ENCODE measurements at regions not wholly inside any gene's neighbourhood (a gene's known extent, or its start where the extent isn't known, plus 50 kb on each side); places are given as distances from the start of the nearest gene placed in this dataset.

GRCh38 chr12:9509464-9510161 lies 98.1 kb downstream of the KLRB1 start:
- Histone ChIP-seq H3K4me2 (ENCODE audit: insufficient read depth in 1 of 2, low read depth in 2 of 2, low read length in 2 of 2) (no peak overlapping the region), H3K79me1 (ENCODE audit: low read depth, low read length) (no peaks in the 10 kb centered on the region), H2BK5ac (ENCODE audit: low read depth, low read length) (no peak overlapping the region), H3K79me2 (ENCODE audit: control insufficient read depth in 1 of 2, insufficient read depth in 2 of 2, low read length in 2 of 2) (no peaks in the 10 kb centered on the region), H3K4me3 (ENCODE audit: extremely low read depth in 1 of 4, insufficient read depth in 2 of 4, low read depth in 3 of 4, low read length in 4 of 4) (no peak overlapping the region), H3K27ac (ENCODE audit: low read depth, low read length) (no peak overlapping the region), H4K5ac (ENCODE audit: insufficient read length, low read depth, low read length) (no peak overlapping the region), H2BK15ac (ENCODE audit: low read length) (no peak overlapping the region), H3K23ac (ENCODE audit: insufficient read length) (no peak overlapping the region), H3K9ac (replicated peaks in 1 of 4; ENCODE audit: extremely low read depth in 1 of 4, low read depth in 3 of 4, low read length in 3 of 4) (no peak overlapping the region), H2BK12ac (ENCODE audit: low read depth, low read length) (no peak overlapping the region), H4K20me1 (replicated peaks in 1 of 2; ENCODE audit: control insufficient read depth in 1 of 2, insufficient read depth in 2 of 2, low read length in 2 of 2) (no peaks in the 10 kb centered on the region), H3K27me3 (replicated peaks in 1 of 4; ENCODE audit: control insufficient read depth in 3 of 4, extremely low read depth in 1 of 4, insufficient read depth in 3 of 4, low read length in 3 of 4) (no peaks in the 10 kb centered on the region), H4K91ac (replicated peaks; ENCODE audit: insufficient read length, low read length) (no peak overlapping the region), H3K4ac (replicated peaks; ENCODE audit: insufficient read length, low read depth, low read length) (no peak overlapping the region), H2AK5ac (ENCODE audit: low read depth, low read length) (no peak overlapping the region), H3K23me2 (ENCODE audit: low read depth, low read length) (no peaks in the 10 kb centered on the region), H2BK120ac (replicated peaks; ENCODE audit: low read depth, low read length) (no peak overlapping the region), H2BK20ac (ENCODE audit: low read length) (no peak overlapping the region), H3K18ac (ENCODE audit: extremely low read depth, low read length) (no peak overlapping the region), H3K36me3 (ENCODE audit: control insufficient read depth in 2 of 4, insufficient read depth in 4 of 4, low read length in 3 of 4) (no peaks in the 10 kb centered on the region), H3K9me3 (ENCODE audit: insufficient read depth in 2 of 2, low read depth in 1 of 2, low read length in 1 of 2) (no peaks in the 10 kb centered on the region), H2AFZ (ENCODE audit: low read length) (no peak overlapping the region), H4K8ac (ENCODE audit: extremely low read depth, insufficient read depth, low read length) (no peak overlapping the region), H3K14ac (ENCODE audit: insufficient read length) (no peak overlapping the region), H3K56ac (replicated peaks; ENCODE audit: insufficient read length, low read depth, low read length) (no peak overlapping the region), H3K4me1 (replicated peaks in 1 of 4; ENCODE audit: control insufficient read depth in 3 of 4, insufficient read depth in 4 of 4, low read length in 3 of 4) (no peaks in the 10 kb centered on the region)
- DNase-seq (ENCODE audit: low read depth in 1 of 2, low spot score in 2 of 2) (no peak), FAIRE-seq (no peak)
- ChIA-PET POLR2A (ENCODE audit: partially characterized antibody) (no interaction called here), CTCF (ENCODE audit: partially characterized antibody) (no interaction called here)
- no CpG with 5 or more reads among the region's 3 CpGs for WGBS, 2 experiments (ENCODE audit: extremely low coverage in 1 of 2, insufficient coverage in 1 of 2, insufficient read length in 1 of 2, insufficient replicate concordance in 2 of 2, low coverage in 1 of 2, low lambda C conversion rate in 2 of 2, missing lambda C conversion rate in 1 of 2)
- TF ChIP-seq YY1 (IDR thresholded peaks at IDR 0.05; ENCODE audit: low read depth, low read length), result no peak
- TF ChIP-seq CHD1 (IDR thresholded peaks at IDR 0.05; ENCODE audit: low read depth, low read length), result no peak
- TF ChIP-seq SIRT6 (IDR thresholded peaks at IDR 0.05; ENCODE audit: low read length), result no peak
- TF ChIP-seq ASH2L (IDR thresholded peaks at IDR 0.05; ENCODE audit: low read length), result no peak
- no peak for TF ChIP-seq EGR1 (IDR thresholded peaks at IDR 0.05; ENCODE audit: borderline replicate concordance, low read depth, low read length)
- TF ChIP-seq PHF8 (conservative IDR thresholded peaks at IDR 0.05; ENCODE audit: low read depth, low read length), result no peak
- TF ChIP-seq CBX5 (IDR thresholded peaks at IDR 0.05; ENCODE audit: low read depth, low read length), result no peak
- TF ChIP-seq TBP (IDR thresholded peaks at IDR 0.05; ENCODE audit: low read depth, low read length), result no peak
- no peak for TF ChIP-seq ZNF274 (IDR thresholded peaks at IDR 0.05; ENCODE audit: borderline replicate concordance, extremely low read depth, low read length)
- TF ChIP-seq NANOG (IDR thresholded peaks at IDR 0.05; ENCODE audit: insufficient read depth, low read depth, low read length, poor library complexity, severe bottlenecking), result no peak
- TF ChIP-seq RBBP5 (IDR thresholded peaks at IDR 0.05; ENCODE audit: borderline replicate concordance, low read depth, low read length), result no peak
- TF ChIP-seq SIN3A (conservative IDR thresholded peaks at IDR 0.05 in 1 of 2, IDR thresholded peaks at IDR 0.05 in 1 of 2; ENCODE audit: low read depth in 1 of 2, low read length in 2 of 2), result no peak
- TF ChIP-seq RNF2 (IDR thresholded peaks at IDR 0.05; ENCODE audit: borderline replicate concordance, low read depth, low read length, missing control alignments, poor library complexity, severe bottlenecking), result no peak
- no peak for TF ChIP-seq MAFK (IDR thresholded peaks at IDR 0.05; ENCODE audit: low read depth, low read length)
